Stimulated activated CD4-positive, alpha-beta T cell treated with anti-CD3 and anti-CD28 coated beads, Interleukin-4, amount 100 ng/mL, for 4 hours (primary cell): ENCODE measurements at regions not wholly inside any gene's neighbourhood (a gene's known extent, or its start where the extent isn't known, plus 50 kb on each side); places are given as distances from the start of the nearest gene placed in this dataset.

Source experiments
- DNase-seq, 2 experiments: peaks; one replicate each; pipeline ENCODE4 v3.0.0-alpha.2; 2020

- DNase-seq = no peak
These were observed 54.3 kb upstream of the CBLB start for GRCh38 chr3:105923140-105923539.

GRCh38 chr3:105927741-105928140 is 58.9 kb upstream of the CBLB start:
- DNase-seq = no peak

DNA sequence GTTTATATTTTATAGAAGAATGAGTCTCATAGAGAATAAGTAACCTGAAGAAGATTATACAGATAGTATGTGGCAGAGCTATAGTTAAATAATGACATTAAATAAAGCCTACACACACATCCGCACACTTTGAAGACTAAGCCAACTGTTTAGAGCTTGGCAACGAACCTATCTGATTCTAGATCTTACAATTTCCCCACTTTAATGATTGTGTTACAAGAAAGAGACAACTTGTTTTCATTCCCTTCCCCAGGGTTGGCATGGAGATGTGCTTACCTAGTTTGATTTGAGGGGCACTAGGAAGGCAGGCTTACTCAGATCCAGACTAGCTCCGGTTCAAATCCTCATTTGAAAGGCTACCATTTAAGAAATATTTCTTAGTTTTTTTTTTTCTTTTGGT is 61.9 kb upstream of the CBLB start:
- DNase-seq = no peak

GRCh38 chr3:105931500-105931899 is 62.7 kb upstream of the CBLB start:
- DNase-seq = no peak

- no peak for DNase-seq
These were observed 65.1 kb upstream of the CBLB start for GRCh38 chr3:105933871-105934270.

GRCh38 chr3:105938101-105938500 is 69.3 kb upstream of the CBLB start:
- no peak for DNase-seq

DNA sequence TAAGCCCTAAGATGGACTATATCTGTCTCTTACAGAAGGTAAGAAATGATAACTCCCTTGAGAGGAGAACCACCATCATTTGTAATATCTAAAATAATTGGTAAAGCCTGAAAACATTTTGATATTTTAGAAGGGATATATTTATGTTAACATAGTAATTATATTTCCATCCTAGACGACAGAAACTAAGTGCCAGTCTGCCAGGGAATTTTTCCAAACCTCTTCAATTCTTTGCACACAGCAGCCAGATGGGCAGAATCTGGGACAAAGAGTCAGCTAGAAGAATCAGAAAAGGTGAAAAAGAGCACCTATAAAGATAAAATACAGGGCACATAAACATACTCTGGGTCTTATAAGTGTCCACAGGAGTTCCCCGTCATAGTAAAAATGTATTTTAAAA is 70.0 kb upstream of the CBLB start:
- no peak for DNase-seq

DNA sequence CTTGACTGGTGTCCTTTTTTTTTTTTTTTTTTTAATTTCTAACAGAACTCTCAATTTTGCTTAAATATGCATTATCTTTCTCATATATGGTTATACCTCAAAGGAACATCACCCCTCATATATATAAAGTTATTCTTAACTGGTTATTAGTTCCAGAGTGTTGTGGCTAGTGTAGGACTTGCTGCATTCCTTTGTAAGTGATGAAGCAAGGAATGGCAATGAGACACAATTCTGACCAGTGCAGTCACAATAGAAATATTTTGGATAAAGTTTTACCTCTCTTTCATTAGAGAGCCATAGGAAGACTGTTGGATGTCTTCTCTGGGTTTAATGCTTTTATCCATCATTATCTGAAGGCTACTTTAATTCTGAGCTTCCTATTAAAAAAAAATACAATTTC is 75.5 kb upstream of the CBLB start:
- no peak for DNase-seq

GRCh38 chr3:105944721-105945120 is 75.9 kb upstream of the CBLB start:
- no peak for DNase-seq

DNA sequence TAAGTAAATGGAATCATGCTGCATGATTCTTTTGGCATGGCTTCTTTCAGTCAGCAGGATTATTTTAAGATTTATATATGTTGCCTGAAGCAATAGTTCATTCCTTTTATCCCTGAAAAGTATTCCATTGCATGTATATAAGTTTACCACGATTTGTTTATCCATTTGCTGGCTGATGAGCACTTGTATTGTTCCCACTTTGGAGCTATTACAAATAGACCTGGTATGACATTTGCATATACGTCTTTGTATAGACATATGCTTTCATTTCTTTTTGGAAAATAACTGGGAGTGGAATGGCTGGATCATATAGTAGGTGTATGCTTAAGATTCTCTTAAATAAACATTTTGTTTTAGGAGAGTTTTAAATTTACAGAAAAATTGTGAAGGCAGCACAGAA is 79.3 kb upstream of the CBLB start:
- no peak for DNase-seq

GRCh38 chr3:105950881-105951600 is 82.2 kb upstream of the CBLB start:
- DNase-seq = no peak

- no peak for DNase-seq
These were observed 85.0 kb upstream of the CBLB start for GRCh38 chr3:105953831-105954230.

DNA sequence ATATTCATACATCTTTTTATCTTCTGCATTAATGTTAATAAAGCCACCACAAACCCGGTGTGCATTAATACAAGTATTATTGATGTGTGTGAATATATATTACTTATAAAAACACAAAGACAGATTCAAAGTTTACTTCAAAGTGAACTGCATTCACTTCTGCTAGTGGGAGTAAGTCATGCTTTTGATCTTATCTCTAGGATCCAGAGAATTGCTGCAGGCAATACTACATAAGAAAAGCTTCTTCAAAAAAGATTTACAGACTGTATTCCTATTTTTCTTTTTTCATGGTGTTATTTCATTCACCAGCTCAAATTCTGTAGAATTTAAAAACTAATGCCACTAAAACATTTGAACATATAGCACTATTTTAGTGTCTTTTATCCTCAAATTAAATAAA is 87.5 kb upstream of the CBLB start:
- DNase-seq = no peak

DNA sequence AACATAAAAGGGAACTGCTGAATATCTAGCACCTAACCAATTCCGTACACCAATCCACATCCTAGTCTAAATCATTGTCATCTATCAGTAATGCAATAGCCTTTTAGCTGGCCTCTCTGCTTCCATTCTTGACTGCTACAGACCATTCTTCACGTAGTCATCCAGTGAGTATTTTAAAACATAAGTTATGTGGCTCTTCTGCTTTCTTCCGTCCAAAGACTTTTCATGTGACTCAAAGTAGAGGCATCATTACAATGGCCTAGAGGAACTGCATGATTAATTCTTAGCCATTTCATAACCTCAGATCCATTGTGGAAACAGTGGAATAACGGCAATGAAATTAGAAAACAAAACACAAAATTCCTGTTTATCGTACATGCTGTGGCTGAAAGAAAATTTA is 88.9 kb upstream of the CBLB start:
- DNase-seq = no peak

DNA sequence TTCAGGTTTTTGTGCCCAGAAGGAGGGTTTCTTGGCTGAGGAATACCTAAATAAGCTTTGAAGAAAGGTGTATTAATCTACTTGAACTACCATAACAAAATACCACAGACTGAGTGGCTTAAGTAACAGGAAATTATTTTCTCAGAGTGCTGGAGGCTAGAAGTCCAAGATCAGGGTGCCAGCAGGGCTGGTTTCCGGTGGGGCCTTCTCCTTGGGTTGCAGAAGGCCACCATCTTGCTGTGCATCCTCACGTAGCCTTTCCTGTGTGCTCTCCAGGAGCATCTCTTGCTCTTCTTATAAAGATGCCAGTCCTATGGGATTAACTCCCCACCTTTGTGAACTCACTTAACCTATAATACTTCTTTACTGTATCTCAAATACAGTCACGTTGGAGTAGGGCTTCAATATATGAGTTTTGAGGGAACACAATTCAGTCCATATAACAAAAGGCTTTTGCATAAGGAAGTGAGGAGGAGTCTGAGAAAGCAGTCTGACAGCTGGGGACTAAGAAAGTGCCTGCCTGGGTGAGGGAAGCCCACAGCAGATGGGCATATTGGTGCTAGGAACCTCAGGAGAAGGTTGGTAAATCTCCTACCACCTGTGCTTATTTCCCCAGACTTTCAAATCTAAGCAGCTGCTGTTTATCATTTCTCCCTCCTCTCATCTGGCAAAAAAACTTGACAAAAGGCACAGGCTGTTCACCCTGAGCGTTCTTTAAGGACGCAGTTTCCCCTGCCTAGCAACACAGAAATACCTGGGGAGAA is 89.6 kb upstream of the CBLB start:
- DNase-seq = no peak

- DNase-seq = no peak
These were observed 91.0 kb upstream of the CBLB start for GRCh38 chr3:105959851-105960250.

DNA sequence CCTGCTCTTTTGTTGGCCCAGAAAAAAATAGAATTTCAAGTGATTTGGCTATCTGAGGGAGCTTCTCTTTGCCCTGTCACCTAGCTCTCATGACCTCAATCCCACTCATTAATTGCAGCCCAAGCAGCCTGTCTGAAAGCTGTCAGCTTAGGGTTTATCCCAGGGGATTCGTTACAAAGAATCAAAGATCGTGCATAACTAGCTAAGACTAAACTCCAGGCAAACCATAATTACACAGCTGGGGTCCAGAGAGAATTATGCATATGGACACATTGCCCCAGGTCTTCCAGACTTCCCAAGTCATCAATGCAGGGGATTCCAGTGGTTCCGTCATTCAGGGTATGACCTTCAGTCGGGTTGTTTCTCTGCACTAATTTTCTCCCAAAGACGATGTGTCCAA is 91.6 kb upstream of the CBLB start:
- no peak for DNase-seq

DNA sequence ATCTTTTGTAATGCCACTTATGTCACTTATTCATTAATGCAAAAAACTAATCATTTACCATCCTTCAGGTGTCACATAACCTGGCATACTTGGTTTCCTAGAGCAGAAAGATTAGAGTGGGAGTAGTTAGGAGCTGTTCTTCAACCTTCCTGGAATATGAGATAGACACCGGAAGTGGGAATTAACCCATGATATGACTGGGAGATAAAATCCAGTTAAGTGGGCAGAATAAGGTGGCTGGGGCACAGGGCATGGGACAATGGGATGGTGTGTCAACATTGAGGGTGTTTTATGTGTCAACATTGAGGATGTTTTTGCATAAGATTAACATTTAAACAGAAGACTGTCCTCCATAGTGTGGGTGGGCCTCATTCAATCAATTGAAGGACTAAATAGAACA is 94.3 kb upstream of the CBLB start:
- no peak for DNase-seq

- DNase-seq = no peak
These were observed 96.6 kb upstream of the CBLB start for GRCh38 chr3:105965384-105965783.

DNA sequence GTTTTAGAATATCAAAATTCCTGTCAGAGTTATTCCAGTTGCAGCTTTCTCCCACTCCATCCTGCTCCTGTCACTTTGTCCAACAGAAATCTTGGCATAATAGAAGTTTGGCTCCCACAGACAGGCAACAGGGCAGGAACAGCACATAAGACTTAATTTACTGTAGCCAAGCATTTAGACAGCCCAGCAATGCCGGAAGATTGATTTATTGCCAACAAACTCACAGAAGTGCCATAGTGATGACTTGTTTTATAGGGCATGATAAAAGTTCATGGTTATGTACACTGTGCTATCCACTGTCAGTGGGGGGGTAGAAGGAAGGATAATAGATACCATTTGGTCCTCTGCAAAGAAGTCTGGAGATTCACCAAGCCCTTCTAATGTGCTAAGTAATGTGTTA is 98.3 kb upstream of the CBLB start:
- no peak for DNase-seq

DNA sequence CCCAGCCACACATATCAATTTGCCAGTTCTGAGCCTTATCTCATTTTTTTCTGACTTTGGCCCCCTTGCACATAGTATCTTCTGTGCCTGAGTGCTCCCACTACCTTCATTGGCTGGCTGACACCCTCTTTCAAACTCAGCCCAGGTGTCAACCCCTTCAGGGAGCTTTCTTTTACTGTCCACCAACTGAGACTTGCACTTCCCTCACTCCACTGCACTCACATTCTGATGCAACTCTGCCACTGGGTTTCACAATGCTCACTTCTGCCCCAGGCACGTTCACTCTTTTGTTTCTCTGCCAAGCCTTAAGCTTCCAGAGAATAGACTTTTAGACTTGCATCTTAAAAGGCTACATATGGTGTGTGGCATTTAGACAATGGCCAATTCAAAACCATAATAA is 101.5 kb upstream of the CBLB start:
- DNase-seq = no peak

GRCh38 chr3:105972069-105972468 is 103.3 kb upstream of the CBLB start:
- no peak for DNase-seq

DNA sequence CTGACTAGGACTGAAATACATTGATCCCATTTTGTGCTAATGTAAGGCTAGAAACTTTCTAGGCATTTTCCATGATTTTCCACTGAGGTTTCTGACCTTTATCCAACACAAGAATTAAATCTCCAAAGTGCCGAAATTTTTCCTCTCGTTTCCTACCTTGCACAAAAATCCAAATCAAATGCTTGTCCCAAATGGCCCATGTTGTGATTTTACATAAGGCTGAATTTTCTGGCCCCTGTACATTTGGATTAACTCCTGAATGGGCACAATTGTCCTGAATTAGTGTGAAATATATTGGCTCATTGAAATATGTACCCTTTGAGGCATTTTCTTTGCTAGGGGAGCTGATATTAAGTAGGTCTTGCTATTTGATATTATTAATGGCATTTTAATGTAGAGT is 105.6 kb upstream of the CBLB start:
- no peak for DNase-seq

DNA sequence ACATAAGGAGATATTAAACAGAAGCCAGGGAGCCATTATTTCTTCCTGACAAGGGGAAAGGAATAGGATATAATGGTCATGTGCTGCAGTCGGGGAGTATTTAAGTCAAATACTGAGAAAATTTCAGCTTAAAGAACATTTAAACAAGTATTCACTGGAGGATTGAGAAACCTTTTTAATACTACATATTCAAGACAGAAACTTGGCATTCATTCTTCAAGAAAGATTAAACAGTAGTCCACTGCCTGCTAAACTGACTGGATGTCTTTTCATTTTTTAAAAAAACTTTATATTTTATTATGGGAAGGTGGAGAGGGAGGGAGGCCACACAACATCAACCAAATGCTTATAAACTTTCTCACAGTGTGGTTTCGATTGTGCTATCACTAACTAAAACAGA is 107.4 kb upstream of the CBLB start:
- no peak for DNase-seq

DNA sequence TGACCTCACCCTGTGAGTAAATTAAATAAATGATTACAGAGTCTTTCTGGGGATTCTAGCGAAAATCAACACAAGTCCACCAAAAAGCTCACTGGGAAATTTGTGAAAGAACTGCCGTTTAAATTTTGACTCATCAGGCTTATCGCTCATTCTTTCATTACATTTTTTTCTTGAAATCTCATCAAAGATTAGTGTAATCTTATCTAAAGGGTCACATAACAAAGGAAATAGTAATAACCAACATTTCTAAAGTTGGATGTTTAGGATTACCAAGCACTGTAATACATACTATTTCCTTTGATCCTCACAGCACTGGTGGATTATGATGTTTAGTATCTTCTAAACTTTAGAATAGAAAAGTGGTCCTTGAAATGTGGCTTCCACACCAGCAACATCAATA is 111.1 kb upstream of the CBLB start:
- DNase-seq = no peak
